AML-193 (cell line): ENCODE measurements at regions not wholly inside any gene's neighbourhood (a gene's known extent, or its start where the extent isn't known, plus 50 kb on each side); places are given as distances from the start of the nearest gene placed in this dataset.

Experiments
- DNase-seq, 2 experiments: peaks; one replicate each; lab custom pipeline; 2025; lab: John Stamatoyannopoulos, UW

DNA sequence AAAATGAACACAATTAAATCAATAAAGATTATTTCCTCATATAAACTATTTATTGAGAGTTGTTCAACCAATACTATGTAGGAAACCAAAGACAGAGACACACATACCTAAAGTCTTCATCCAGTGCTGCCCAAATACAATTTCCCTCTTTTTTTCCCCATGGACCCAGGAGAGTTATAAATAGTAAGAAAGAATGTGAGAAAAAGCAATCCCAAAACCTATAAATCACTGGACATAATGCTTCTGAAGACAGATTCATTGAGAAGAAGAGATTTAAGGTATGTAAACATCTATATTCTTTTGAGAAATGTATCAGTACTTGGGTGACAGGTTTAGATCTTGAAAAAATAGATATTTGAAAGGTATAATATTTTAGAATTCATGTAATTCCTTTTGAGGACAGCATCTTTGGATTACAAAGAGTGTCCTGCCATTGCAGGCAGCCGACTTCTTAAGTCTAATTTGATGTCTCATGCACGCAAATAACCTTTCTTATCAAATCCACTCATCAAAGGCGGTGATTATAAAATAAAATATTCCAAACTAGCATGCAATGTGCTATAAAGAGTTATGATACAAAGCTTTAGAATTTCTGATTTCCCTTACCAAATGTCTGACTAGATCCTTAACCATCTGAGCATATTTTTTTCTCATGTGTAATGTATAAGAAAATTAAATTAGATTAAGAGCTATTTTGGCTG lies 739.4 kb downstream of the LIG4 start:
- no peak for DNase-seq

- no peak for DNase-seq
Observed at GRCh38 chr13:107473253-107473652, 742.1 kb downstream of the LIG4 start.

DNA sequence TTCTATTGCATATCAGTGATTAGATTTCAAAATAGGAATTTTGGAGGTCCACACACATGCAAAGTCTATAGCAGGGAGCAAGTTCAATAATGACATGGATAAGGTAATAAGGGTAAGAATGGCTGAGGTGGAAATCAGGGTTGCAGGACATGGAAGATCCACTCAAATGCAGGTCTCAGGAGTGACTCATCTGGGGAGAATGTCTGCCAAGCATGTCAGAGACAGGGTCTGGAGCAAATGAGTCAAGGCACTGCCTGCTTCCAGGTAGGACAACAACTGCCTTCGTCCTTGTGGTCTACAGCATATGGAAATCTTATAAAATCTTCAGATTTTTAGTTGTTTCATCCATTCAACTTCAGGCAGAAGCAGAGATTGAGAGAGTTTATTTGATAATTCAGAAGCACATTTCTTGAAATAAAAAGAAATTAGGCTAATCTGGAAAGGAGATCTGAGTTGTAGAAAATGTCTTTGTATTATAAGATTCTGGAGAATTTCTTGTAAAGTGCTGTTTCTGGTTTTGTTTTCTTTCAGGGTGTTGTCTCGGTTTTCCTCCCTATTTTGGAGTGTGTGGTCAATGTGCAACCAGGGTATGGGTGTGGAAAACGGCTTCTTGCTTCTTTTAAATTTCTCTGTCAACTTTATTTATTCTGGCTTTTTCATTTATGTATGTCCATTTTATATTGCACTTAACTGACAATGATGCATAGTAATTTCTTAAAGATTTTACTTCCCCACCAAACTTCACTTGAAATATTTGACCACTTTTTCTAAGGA lies 748.8 kb downstream of the LIG4 start:
- no peak for DNase-seq

GRCh38 chr13:107462501-107462900 lies 752.8 kb downstream of the LIG4 start:
- DNase-seq: no peak

- DNase-seq: no peak
Observed at GRCh38 chr13:107461751-107462150, 753.6 kb downstream of the LIG4 start.

DNA sequence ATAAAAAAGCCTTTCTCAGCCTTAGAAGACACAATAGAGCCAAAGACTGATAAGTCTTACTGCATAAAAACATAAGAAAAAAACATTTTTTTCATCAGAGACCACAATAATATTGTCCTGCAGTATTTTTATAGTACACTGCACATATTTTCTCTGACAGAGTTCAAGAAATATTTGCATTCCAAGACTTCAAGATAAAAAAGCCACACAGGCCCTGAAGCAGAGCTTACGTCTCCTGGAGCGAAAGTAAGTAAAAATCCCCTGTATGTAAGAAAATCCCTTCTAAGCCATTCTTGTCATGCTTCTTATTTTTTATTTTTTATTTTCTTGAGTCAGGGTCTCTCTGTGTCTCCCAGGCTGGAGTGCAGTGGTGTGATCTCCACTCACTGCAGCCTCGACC lies 755.9 kb downstream of the LIG4 start:
- no peak for DNase-seq

GRCh38 chr13:107458269-107458668 lies 757.1 kb downstream of the LIG4 start:
- no peak for DNase-seq

DNA sequence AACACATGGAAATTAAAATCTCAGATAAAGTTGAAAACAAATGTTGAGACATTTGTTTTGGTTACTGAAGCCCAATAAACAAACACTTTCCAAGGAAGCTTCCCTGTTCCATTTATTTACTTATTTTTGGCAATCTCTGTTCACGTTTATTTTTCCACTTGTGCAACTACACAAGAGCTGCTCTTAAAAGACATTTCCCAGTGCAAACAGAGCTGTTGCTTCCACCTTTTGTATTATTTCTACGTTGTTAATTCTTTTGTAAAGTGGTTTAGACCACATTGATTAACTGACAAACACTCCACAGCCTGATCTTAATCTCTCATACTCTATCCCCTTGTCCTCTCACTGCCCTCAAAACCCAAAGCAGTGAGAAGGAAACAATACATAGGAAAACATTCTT lies 757.6 kb downstream of the LIG4 start:
- DNase-seq: no peak

DNA sequence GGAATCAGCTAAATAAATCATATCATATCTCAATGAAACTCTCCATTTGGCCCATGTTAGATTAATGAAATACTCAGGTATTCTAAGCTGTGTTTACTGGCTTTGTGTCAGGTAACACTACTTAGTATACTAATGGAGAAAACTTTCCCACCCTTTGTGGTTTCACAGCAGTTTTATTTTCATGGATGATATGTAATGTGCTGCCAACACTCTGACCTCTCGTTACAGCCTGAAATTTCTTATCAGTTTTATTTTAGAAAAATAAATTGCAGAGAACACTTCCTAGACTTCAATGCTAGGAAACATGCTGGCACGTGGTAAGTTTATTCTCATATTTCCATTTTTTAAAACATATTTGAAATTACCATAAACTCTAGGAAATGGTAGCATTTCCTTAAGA lies 758.9 kb downstream of the LIG4 start:
- DNase-seq: no peak

- DNase-seq: no peak
Observed at GRCh38 chr13:107452833-107453232, 762.5 kb downstream of the LIG4 start.

- no peak for DNase-seq
Observed at GRCh38 chr13:107450931-107451330, 764.4 kb downstream of the LIG4 start.

GRCh38 chr13:107450431-107450830 lies 764.9 kb downstream of the LIG4 start:
- no peak for DNase-seq

DNA sequence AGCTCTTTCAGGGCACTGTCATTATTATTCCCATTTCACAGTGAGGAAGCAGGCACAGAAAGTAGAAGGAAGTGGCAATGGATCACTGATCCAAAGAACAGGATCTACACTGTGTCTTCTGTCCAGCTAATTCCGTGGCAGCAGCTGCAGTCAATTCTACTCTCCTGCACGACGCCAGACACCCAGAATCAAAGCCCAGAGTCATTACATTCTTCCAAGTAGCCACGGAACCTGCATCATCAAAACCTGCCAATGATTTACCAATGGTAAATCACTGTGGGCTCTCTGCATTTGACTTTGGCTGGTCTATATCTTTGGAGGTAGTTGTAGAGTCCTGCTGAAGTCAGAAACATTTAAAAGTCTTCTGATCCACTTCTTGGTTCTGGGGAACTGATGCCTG lies 767.7 kb downstream of the LIG4 start:
- DNase-seq: no peak

GRCh38 chr13:107441279-107441678 lies 774.1 kb downstream of the LIG4 start:
- DNase-seq: no peak

DNA sequence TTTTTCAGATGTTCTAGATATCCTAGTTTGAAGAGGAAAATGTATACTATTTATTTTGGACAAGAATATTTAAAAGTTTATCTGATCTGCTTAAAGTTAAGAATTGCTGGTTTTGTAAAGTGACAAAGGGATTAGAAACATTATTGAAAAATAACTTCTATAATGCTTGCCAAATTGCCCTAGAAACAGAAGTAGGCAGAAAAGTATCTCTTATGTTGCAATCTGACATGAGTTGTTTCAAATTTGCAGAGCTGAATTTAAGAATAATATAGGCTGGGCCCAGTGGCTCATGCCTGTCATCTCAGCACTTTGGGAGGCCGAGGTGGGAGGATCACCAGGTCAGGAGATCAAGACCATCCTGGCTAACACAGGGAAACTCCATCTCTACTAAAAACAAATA lies 777.1 kb downstream of the LIG4 start:
- DNase-seq: no peak

GRCh38 chr13:107434347-107434746 lies 781.0 kb downstream of the LIG4 start:
- DNase-seq: no peak

DNA sequence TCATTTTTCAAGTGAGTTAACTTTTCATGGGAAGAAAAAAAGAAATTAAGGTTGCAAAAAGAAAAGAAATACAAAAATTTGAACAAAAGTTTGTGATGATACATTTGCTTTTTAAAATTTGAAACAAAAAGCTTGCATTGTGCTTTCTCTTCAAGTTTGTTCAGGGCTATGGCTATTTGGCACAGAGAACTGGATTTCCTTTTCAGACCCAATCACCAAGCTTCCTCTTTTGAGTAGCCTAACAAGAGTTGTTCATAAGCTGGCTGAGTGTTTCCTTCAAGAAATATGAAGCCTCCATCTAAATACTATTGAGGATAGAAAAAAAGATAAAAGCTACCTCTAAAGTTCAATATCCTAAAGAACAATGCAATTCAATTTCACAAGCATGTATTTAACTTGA lies 787.8 kb downstream of the LIG4 start:
- DNase-seq: no peak

- no peak for DNase-seq
Observed at GRCh38 chr13:107422421-107422820, 792.9 kb downstream of the LIG4 start.

GRCh38 chr13:107421951-107422350 lies 793.4 kb downstream of the LIG4 start:
- no peak for DNase-seq

DNA sequence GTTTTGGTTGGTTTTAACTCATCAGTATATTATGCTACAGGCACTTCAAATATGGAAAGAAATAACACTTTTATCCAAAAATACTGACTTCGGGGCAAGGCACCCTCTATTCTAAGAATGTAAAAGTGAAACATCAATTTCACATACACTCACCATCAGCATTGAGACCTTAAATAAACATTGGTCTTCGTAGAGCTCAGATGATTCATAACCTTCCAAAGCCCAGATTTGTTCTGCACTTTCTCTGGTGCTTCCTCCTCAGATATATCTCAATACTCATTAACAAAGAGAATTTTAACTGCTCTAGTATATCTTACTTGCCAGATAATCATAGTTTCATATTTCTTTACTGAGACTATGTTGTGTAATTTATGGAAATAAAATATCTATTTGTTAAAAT lies 794.3 kb downstream of the LIG4 start:
- DNase-seq: no peak

DNA sequence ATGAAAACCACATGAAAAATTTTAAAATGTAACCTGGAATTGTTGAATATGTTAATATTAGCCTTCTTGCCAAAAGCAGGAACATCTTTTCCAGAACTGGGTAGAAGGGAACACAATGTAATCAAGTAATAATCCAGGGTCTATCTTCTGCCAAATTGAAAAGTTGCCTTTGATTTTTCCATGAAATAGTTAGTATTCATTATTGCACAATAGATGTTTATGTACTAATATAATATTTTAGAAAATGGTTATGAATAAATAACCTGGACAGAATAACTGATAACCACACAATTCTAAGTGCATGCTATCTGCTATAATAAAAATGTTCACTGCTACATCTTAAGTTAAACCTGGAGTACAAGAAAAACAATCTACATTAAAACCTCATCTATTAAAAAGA lies 802.3 kb downstream of the LIG4 start:
- no peak for DNase-seq

GRCh38 chr13:107407074-107407473 lies 808.3 kb downstream of the LIG4 start:
- no peak for DNase-seq

DNA sequence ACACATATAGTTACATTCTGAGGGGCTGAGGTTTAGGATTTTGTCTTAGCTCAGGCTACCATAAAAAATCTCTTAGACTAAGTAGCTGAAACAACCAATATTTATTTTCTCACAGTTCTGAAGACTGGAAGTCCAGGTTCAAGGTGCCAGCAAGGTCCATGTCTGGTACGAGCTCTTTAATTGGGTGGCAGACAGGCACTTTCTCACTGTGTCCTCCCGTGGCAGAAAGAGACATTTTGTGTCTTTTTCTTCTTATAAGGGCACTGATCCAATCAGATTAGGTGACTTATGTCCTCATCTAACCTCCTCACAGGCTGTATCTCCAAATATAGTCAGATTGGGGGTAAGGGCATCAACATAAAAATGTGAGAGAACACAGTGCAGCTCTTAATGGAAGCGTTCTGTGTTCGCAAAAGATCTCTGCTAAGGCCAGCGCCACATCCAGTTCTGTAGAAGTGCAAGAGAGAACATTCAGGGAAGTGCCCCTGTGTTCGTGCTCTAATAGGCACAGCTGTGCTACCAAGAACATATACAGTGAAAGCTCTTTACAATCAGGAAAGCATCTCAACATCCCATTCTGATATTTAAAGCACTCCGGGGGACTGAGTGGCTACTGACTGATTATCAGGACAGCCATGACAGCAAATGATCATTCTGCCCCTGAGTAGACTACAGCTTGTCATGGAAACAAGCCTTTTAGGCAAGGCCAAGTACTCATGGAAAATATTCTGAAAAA lies 819.2 kb downstream of the LIG4 start:
- no peak for DNase-seq
